D341Med (cell line): ENCODE measurements at regions not wholly inside any gene's neighbourhood (a gene's known extent, or its start where the extent isn't known, plus 50 kb on each side); places are given as distances from the start of the nearest gene placed in this dataset.

Source experiments
- DNase-seq: peaks from one replicate; pipeline ENCODE4 v3.0.0; 2012; ENCODE audit warnings: low spot score

DNA sequence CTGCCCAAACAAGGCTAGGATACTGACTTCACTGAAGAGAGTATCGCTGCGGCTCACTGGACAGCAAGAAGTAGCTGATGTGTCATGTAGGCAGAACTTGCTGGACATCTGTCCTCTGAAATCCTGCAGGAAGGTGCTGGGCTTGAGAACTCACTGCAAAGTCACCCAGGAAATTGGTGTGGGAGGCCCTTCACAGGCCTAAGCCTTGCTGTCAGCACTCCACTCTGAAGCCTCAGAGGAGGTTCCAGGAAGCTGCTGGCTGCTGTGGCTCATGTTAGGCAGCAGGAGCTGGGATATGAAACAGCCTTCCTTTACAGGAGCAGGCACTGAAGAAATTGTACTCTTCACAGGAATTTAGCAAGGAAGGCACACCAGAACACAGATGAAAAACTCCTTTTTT lies 88.3 kb upstream of the CCDC68 start:
- no peak for DNase-seq

DNA sequence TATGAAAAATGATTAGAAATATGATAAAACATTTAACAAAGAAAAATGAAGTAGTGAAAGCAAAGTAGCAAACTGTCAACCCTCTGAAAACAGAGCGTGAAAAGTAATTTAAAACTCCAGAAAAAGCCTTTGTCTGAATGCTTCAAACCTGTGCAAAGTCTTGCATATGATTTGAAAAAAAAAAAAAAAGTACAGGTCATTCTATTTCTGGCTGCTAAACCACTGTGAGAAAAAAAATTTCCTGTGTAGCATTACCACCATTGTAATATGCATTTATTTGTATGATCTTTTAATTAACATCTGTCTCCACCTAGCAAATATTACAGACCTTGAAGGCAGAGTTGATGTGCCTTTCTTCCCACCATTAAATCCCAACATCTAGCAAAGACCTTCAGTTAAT lies 82.1 kb upstream of the CCDC68 start:
- DNase-seq: no peak

DNA sequence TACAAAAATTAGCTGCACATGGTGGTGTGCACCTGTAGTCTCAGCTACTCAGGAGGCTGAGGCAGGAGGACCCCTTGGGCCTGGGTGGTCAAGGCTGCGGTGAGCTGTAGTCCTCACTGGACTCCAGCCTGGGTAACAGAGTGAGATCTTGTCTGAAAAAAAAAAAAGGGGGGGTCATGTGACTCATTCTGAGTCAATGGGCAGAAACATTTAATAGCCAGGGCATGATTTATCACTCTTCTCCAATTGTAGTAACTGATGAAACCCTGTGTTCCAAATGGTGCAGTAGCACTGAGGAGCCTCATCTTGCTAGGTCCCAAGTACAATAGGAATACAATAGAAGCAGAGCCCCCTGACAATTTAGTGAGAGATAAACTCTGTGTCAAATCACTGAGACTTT lies 78.9 kb upstream of the CCDC68 start:
- DNase-seq: no peak

DNA sequence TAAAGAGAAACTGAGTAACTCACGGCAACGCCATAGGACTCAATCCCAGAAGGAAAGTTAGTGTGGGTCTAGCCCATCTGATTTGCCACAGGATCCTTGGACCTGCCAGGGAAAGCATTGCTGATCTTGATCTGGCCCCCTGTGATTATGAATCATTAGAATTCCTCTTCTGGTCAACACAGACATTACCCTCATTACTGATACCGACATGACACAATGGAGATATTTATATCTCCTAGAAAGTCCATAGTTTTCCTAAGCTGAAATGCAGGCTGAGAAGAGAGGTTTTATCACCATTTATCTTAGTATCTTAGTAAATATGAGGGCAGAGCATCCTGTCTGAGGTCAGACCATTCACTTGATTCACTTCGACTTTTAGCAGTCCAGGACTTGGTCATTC lies 75.5 kb upstream of the CCDC68 start:
- no peak for DNase-seq

DNA sequence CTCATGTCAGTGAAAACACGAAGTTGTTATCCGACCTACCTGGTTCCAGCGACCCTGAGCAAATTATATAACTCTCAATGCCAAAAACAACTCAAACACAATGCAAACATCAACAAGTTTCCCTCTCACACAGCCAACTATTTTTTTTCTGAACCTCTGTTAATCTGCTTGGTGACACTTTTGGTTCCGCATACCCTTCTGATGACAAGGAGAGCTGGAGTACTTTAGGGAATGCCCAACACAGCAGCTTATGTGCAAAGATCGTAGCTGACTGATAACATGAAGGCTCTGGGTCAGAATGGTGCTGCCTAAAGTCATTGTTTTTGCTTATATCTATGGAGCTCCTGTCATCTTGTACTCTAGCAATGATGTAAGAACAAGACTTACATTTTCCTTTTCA lies 72.7 kb upstream of the CCDC68 start:
- no peak for DNase-seq

DNA sequence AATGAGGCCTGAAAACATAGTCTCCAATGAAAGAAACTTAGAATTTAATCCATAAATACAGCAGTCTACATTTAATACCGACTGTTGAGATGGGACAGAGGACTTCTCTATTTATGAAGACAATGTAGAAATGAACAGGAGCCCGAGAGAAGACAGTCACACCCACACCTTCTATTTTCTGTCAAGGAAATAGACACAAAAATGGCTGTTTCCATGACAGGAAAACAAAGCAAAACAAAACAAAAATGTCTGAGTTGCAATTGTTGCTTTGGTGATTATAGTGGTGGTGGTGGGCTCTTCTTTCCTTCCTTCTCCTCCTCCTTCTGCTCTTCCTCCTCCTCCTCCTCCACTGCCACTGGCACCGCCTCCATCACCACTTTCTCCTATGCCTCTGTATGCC lies 72.3 kb upstream of the CCDC68 start:
- DNase-seq: no peak

DNA sequence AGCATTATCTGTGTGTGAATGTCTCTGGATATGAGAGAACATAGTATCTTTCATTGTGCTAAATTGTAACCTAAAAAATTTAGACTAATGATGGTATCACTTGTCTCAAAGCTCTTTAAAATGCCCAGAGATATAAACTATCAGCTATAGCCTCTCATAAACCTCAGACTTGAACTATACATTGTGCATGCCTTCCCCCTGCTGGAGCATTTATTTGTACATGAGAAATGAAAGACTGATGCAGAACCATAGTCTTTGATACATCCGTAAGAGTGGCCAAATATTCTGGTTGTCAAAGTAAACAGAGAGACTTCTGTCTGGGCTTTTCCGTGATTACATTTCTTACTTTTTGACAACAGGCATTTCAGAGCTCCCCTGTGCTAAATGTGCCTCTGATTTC lies 71.9 kb upstream of the CCDC68 start:
- no peak for DNase-seq

DNA sequence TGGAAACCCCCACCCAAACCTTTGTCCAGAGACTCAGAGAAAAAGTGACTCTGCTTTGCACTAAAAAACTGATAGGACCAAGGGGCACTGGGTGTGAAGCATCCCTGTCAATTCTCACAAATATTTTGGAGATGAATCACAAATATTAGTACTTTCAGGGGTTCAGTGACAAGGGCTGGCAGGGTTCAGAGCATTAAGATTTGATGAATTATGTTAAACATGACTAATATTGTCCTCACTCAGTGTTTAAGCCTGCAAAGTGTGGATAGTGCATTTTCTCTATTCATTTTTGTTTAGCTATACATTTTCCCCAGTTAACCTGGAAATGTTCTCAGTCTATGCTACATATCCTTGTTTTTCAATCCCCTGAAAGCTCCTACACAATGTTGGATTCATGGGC lies 65.3 kb upstream of the CCDC68 start:
- no peak for DNase-seq

DNA sequence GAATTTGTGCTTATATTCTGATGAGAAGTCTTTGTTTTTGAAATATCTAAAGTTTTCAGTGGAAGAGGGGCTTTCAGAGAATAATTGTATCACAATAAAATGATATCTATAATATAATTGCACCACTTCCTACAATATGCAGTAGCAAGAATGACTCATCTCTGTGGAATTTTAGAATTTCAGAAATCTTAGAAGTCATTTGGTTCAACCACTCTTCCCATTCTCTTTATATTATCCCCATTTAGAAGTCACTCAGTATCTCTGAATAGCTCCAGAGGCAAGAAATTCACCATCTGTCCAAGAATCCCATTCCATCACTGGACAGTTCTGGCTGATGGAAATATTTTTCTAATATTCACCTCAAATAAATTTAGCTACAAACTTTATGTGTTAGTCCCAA lies 59.3 kb upstream of the CCDC68 start:
- DNase-seq: no peak

DNA sequence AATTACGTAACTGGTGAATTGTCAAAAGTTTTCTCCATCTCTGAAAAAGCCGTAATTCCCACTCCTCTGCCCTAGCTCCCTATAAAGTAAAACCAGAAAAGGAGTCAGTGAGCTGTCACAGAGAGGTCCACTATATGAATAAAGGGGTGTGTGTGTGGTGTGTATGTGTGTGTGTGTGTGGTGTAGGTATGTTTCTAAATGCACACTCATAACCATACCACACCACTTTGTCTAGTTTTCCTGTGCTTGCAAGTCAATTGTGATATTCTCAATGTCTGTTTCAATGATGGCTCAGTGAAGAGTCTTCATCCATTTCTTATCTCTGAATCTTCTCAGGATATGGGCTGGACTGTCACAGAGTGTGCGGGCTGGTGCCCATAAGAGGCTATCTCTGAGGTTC lies 54.8 kb upstream of the CCDC68 start:
- no peak for DNase-seq

DNA sequence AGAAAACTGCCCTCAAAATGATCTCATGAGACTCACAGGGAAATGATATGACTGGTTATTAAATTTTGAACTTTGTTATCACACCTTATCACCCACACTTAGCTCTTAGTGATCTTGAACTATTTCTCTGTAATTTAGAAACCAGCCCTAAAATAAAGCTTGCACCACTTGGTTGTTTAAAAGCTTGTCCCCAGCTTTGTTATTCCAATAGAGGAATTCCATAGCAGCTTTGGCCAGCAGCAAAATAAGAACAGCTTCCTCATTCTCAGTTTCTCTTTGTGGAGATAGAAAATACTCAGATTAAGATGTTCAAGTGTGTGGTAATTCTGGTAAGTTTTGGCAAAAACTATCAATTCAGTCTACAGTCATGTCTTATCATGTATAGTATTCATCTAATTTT lies 54.4 kb upstream of the CCDC68 start:
- DNase-seq: no peak

DNA sequence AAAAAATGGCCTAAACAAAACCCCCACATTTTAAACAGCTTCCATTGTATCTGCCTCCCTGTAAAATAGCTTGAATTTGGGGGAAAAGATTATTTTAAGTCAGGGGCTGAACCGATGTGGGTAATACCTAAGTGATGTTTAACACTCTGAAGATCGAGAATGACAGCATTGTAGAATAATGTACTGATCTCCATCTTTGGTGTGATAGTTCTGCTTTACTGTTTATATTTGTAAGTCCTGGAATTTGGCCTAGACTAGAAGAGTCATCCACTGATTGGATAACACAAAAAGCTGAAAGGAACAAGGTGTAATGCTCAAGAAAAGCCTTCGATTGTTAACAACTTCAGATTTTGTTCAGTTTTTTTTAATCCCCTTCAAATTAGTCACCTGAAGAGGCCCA lies 53.8 kb upstream of the CCDC68 start:
- no peak for DNase-seq

DNA sequence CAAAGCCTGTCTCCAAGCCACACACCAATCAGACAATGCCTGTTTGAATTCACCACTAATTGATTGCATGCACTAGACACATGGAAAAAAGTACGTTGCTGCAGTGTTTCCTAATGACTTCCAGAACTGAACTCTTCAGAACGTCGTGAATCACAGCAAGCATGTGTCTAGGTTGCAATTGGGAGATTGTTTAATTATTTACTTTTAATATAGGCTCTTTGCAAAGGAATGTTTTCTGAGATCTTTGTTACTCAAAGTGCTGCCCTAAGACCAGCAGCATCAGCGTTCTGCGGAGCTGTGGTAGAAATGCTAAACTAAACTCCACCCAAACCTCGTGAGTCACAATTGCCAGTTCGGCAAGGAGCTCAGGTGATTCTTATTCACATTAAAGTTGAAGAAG lies 52.7 kb upstream of the CCDC68 start:
- no peak for DNase-seq
